ENCODE measurements at regions not wholly inside any gene's neighbourhood (a gene's known extent, or its start where the extent isn't known, plus 50 kb on each side); places are given as distances from the start of the nearest gene placed in this dataset.

DNA sequence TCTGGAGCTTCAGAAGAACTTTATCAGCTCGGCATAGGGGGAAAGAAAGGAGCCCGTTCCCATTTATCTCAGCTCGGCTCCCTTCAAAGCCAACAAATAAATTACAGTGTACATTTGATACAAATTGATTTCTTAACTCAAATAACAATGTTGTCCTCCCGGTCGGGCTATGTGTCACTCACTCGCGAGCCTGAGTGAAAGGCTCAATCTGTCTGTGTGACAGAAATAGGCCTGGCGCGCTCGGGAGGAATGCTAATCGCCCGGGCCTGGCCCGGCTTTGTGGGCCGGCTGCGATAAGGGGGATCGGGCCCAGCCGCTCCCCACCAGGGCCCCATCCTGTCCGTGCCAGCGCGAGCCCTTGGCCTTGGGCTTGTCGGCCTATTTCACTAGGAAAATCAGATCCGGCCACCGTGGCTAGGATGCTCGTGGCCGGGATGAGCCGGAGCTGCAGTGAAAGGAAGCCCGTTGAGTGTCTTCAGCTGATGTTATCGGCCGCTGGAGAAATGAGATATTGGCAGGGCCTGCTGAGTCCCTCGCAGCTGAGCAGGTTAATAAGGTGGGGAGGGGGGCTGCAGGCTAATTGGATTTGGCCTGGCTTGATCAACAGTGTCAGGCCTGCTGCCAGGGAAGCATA is 258.7 kb downstream of the IRX1 start:
- Histone ChIP-seq H2AK5ac (ENCODE audit: low read length) (no peak overlapping the region), H3K27me3 (ENCODE audit: insufficient read depth, low read length, poor library complexity) (no peaks in the 10 kb centered on the region), H3K27ac (ENCODE audit: low read depth, low read length) (no peak overlapping the region), H3K36me3 (ENCODE audit: control insufficient read depth, insufficient read depth, low read length) (no peaks in the 10 kb centered on the region), H3K9ac (ENCODE audit: low read length) (no peak overlapping the region), H2BK15ac (replicated peaks; ENCODE audit: low read depth) (no peak overlapping the region), H4K8ac (ENCODE audit: low read depth, low read length) (no peak overlapping the region), H3K79me2 (ENCODE audit: control insufficient read depth, insufficient read depth, low read length) (no peaks in the 10 kb centered on the region), H3K4me1 (ENCODE audit: control insufficient read depth, low read depth, low read length) (no peaks in the 10 kb centered on the region), H3K23ac (ENCODE audit: low read length) (no peak overlapping the region), H4K5ac (ENCODE audit: low read length) (no peak overlapping the region), H3K18ac (ENCODE audit: low read length) (no peak overlapping the region), H2BK5ac (ENCODE audit: low read length) (no peak overlapping the region), H3K4me2 (ENCODE audit: low read length) (no peak overlapping the region), H3K4me3 (ENCODE audit: low read length) (no peak overlapping the region), H3K4ac (ENCODE audit: low read depth, low read length) (no peak overlapping the region), H2BK120ac (ENCODE audit: low read depth, low read length) (no peak overlapping the region), H3K56ac (ENCODE audit: low read length) (no peak overlapping the region), H3K79me1 (ENCODE audit: low read length) (no peaks in the 10 kb centered on the region)
- WGBS (ENCODE audit: extremely low coverage, insufficient coverage, low lambda C conversion rate), result no CpG with 5 or more reads among the region's 30 CpGs
- DNase-seq, result peak; percentile 27

DNA sequence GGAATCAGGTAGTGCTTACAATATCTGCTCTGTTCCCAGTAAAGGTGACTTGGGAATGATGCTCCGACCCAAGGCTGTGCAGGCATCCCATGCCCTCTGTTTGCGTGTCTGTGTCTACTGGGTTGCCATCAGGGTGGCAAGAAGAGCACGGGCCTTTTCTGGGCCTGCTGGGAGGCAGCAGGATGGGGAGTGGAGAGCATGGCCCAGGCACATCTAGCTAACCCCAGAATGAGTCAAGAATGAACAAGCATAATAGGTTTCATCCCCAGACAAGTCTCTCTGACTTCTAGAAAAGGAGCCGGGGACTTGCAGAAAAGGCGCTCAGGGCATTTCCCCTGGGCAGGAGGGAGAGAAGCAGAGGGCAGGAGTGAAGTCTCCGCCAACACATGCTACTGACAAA is 260.4 kb downstream of the IRX1 start:
- no peaks in the 10 kb centered on the region for H3K36me3 ChIP-seq (ENCODE audit: control insufficient read depth, insufficient read depth, low read length)
- WGBS (ENCODE audit: extremely low coverage, insufficient coverage, low lambda C conversion rate), result no CpG with 5 or more reads among the region's 6 CpGs
- H3K27me3 ChIP-seq (ENCODE audit: insufficient read depth, low read length, poor library complexity), result no peaks in the 10 kb centered on the region
- no peak overlapping the region for H3K9ac ChIP-seq (ENCODE audit: low read length)
- H2BK120ac ChIP-seq (ENCODE audit: low read depth, low read length), result no peak overlapping the region
- H4K8ac ChIP-seq (ENCODE audit: low read depth, low read length), result no peak overlapping the region
- no peaks in the 10 kb centered on the region for H3K4me1 ChIP-seq (ENCODE audit: control insufficient read depth, low read depth, low read length)
- no peak overlapping the region for H2AK5ac ChIP-seq (ENCODE audit: low read length)
- no peak overlapping the region for H3K4me3 ChIP-seq (ENCODE audit: low read length)
- no peak overlapping the region for H4K5ac ChIP-seq (ENCODE audit: low read length)
- H3K79me2 ChIP-seq (ENCODE audit: control insufficient read depth, insufficient read depth, low read length), result no peaks in the 10 kb centered on the region
- H3K4ac ChIP-seq (ENCODE audit: low read depth, low read length), result no peak overlapping the region
- no peak overlapping the region for H3K27ac ChIP-seq (ENCODE audit: low read depth, low read length)
- no peak overlapping the region for H2BK5ac ChIP-seq (ENCODE audit: low read length)
- H2BK15ac ChIP-seq (replicated peaks; ENCODE audit: low read depth), result no peak overlapping the region
- no peaks in the 10 kb centered on the region for H3K79me1 ChIP-seq (ENCODE audit: low read length)
- no peak overlapping the region for H3K23ac ChIP-seq (ENCODE audit: low read length)
- DNase-seq, result no peak
- no peak overlapping the region for H3K4me2 ChIP-seq (ENCODE audit: low read length)
- no peak overlapping the region for H3K56ac ChIP-seq (ENCODE audit: low read length)
- no peak overlapping the region for H3K18ac ChIP-seq (ENCODE audit: low read length)

DNA sequence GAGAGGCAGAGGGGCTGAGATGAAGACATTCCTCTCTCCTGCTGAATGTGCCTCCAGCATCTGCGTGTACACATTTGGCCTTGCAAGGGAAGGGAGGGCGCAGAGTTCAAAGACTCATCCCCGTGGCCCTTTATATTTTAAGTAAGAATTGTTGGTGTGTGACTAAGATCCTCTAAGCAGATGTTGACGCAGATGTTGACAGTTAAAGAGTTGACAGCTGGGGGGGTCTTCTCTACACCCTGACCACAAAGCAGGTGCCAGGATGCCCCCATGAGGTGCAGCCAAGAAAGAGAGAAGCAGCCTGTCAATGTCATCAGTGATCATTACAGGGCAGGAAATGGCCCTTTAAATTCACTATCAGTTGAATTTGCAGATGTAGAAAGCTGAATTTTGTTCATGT is 262.9 kb downstream of the IRX1 start:
- WGBS (ENCODE audit: extremely low coverage, insufficient coverage, low lambda C conversion rate), result no CpG with 5 or more reads among the region's 4 CpGs
- no peaks in the 10 kb centered on the region for H3K4me1 ChIP-seq (ENCODE audit: control insufficient read depth, low read depth, low read length)
- DNase-seq, result no peak

DNA sequence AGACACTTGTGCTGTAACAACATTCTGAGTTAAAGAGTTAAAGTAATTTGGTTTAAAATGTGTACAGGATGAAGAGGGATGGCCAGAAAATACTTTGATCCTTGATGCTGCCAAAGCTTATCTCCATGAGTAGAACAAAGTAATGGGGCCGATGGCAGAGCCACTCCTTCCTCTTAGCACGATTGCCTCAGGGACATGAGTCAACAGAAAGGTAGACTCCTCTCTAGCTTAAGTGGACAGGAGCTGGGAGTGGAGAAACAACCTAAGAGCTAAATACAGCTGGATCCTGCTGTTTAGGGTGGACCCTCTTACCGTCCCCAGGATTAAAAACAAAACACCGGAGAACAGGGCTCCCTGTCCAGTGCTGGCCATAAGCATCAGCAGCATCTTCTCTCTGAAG is 267.3 kb downstream of the IRX1 start:
- Histone ChIP-seq H3K4ac (ENCODE audit: low read depth, low read length) (no peak overlapping the region), H4K8ac (ENCODE audit: low read depth, low read length) (no peak overlapping the region), H3K18ac (ENCODE audit: low read length) (no peak overlapping the region), H3K9ac (ENCODE audit: low read length) (no peak overlapping the region), H2BK5ac (ENCODE audit: low read length) (no peak overlapping the region), H3K36me3 (ENCODE audit: control insufficient read depth, insufficient read depth, low read length) (no peaks in the 10 kb centered on the region), H3K4me3 (ENCODE audit: low read length) (no peak overlapping the region), H3K79me2 (ENCODE audit: control insufficient read depth, insufficient read depth, low read length) (no peaks in the 10 kb centered on the region), H3K4me1 (ENCODE audit: control insufficient read depth, low read depth, low read length) (no peaks in the 10 kb centered on the region), H2AK5ac (ENCODE audit: low read length) (no peak overlapping the region), H3K27ac (ENCODE audit: low read depth, low read length) (no peak overlapping the region), H4K5ac (ENCODE audit: low read length) (no peak overlapping the region), H2BK120ac (ENCODE audit: low read depth, low read length) (no peak overlapping the region), H3K56ac (ENCODE audit: low read length) (no peak overlapping the region), H3K4me2 (ENCODE audit: low read length) (no peak overlapping the region), H2BK15ac (replicated peaks; ENCODE audit: low read depth) (no peak overlapping the region), H3K79me1 (ENCODE audit: low read length) (no peaks in the 10 kb centered on the region), H3K23ac (ENCODE audit: low read length) (no peak overlapping the region), H3K27me3 (ENCODE audit: insufficient read depth, low read length, poor library complexity) (no peaks in the 10 kb centered on the region)
- DNase-seq, result no peak
- no CpG with 5 or more reads among the region's 4 CpGs for WGBS (ENCODE audit: extremely low coverage, insufficient coverage, low lambda C conversion rate)

More for the DNA sequence above, 262.9 kb downstream of the IRX1 start:
- Histone ChIP-seq H3K4ac (ENCODE audit: low read depth, low read length) (no peak overlapping the region), H3K4me2 (ENCODE audit: low read length) (no peak overlapping the region), H2BK15ac (replicated peaks; ENCODE audit: low read depth) (no peak overlapping the region), H3K27ac (ENCODE audit: low read depth, low read length) (no peak overlapping the region), H2BK5ac (ENCODE audit: low read length) (no peak overlapping the region), H2BK120ac (ENCODE audit: low read depth, low read length) (no peak overlapping the region), H3K36me3 (ENCODE audit: control insufficient read depth, insufficient read depth, low read length) (no peaks in the 10 kb centered on the region), H3K27me3 (ENCODE audit: insufficient read depth, low read length, poor library complexity) (no peaks in the 10 kb centered on the region), H4K5ac (ENCODE audit: low read length) (no peak overlapping the region), H3K4me3 (ENCODE audit: low read length) (no peak overlapping the region), H3K23ac (ENCODE audit: low read length) (no peak overlapping the region), H3K56ac (ENCODE audit: low read length) (no peak overlapping the region), H3K18ac (ENCODE audit: low read length) (no peak overlapping the region), H3K79me2 (ENCODE audit: control insufficient read depth, insufficient read depth, low read length) (no peaks in the 10 kb centered on the region), H4K8ac (ENCODE audit: low read depth, low read length) (no peak overlapping the region), H3K79me1 (ENCODE audit: low read length) (no peaks in the 10 kb centered on the region), H2AK5ac (ENCODE audit: low read length) (no peak overlapping the region), H3K9ac (ENCODE audit: low read length) (no peak overlapping the region)

DNA sequence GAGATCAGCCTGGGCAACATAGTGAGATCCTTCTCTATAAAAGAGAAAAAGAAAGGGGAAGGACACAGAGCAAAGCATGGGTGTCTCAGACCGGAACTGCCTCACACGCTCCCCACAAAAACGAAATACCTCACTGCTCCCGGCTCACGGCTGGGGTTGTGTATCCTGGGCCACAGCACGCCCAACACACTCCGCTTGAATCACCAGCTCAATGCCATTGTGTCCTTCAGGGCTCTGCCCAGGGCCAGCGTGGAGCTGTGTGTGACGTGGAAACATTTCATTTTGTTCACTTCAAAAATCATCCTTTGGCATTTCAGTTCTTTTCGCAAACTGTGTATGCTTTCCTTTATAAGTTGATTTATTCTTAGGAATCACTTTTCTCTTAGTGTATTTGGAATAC is 279.5 kb downstream of the IRX1 start:
- WGBS (ENCODE audit: extremely low coverage, insufficient coverage, low lambda C conversion rate), result no CpG with 5 or more reads among the region's 10 CpGs
- H3K27me3 ChIP-seq (ENCODE audit: insufficient read depth, low read length, poor library complexity), result no peaks in the 10 kb centered on the region
- H2AK5ac ChIP-seq (ENCODE audit: low read length), result no peak overlapping the region
- no peak overlapping the region for H3K4ac ChIP-seq (ENCODE audit: low read depth, low read length)
- H3K23ac ChIP-seq (ENCODE audit: low read length), result no peak overlapping the region
- no peak overlapping the region for H3K4me3 ChIP-seq (ENCODE audit: low read length)
- H4K8ac ChIP-seq (ENCODE audit: low read depth, low read length), result no peak overlapping the region
- H3K56ac ChIP-seq (ENCODE audit: low read length), result no peak overlapping the region
- no peak overlapping the region for H3K9ac ChIP-seq (ENCODE audit: low read length)
- no peaks in the 10 kb centered on the region for H3K36me3 ChIP-seq (ENCODE audit: control insufficient read depth, insufficient read depth, low read length)
- no peak overlapping the region for H2BK15ac ChIP-seq (replicated peaks; ENCODE audit: low read depth)
- no peaks in the 10 kb centered on the region for H3K79me1 ChIP-seq (ENCODE audit: low read length)
- H3K27ac ChIP-seq (ENCODE audit: low read depth, low read length), result no peak overlapping the region
- no peak for DNase-seq
- no peak overlapping the region for H2BK5ac ChIP-seq (ENCODE audit: low read length)
- no peak overlapping the region for H3K18ac ChIP-seq (ENCODE audit: low read length)
- no peak overlapping the region for H2BK120ac ChIP-seq (ENCODE audit: low read depth, low read length)
- H4K5ac ChIP-seq (ENCODE audit: low read length), result no peak overlapping the region
- H3K4me1 ChIP-seq (ENCODE audit: control insufficient read depth, low read depth, low read length), result no peaks in the 10 kb centered on the region
- H3K79me2 ChIP-seq (ENCODE audit: control insufficient read depth, insufficient read depth, low read length), result no peaks in the 10 kb centered on the region
- no peak overlapping the region for H3K4me2 ChIP-seq (ENCODE audit: low read length)

DNA sequence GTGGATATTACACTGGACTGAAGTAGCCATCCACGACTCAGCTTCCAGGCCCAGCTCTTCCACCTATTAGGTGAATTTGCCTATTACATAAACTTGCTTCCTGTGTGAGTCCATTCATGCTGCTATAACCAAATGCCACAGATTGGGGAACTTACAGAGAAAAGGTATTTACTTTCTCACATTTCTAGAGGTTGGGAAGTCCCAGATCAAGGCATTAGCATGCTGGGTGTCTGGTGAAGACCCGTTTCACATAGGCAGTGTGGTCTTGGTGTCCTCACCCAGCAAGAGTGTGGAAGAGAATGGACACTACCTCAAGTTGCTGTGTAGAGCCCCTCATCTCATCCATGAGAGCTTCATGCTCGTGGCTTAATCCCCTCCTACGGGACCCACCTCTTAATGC is 282.6 kb downstream of the IRX1 start:
- Histone ChIP-seq H2BK120ac (ENCODE audit: low read depth, low read length) (no peak overlapping the region), H3K79me2 (ENCODE audit: control insufficient read depth, insufficient read depth, low read length) (no peaks in the 10 kb centered on the region), H3K18ac (ENCODE audit: low read length) (no peak overlapping the region), H2BK5ac (ENCODE audit: low read length) (no peak overlapping the region), H4K8ac (ENCODE audit: low read depth, low read length) (no peak overlapping the region), H3K4me3 (ENCODE audit: low read length) (no peak overlapping the region), H3K4me1 (ENCODE audit: control insufficient read depth, low read depth, low read length) (no peaks in the 10 kb centered on the region), H3K4ac (ENCODE audit: low read depth, low read length) (no peak overlapping the region), H2BK15ac (replicated peaks; ENCODE audit: low read depth) (no peak overlapping the region), H4K5ac (ENCODE audit: low read length) (no peak overlapping the region), H3K56ac (ENCODE audit: low read length) (no peak overlapping the region), H3K4me2 (ENCODE audit: low read length) (no peak overlapping the region), H3K36me3 (ENCODE audit: control insufficient read depth, insufficient read depth, low read length) (no peaks in the 10 kb centered on the region), H3K9ac (ENCODE audit: low read length) (no peak overlapping the region), H3K27ac (ENCODE audit: low read depth, low read length) (no peak overlapping the region), H3K23ac (ENCODE audit: low read length) (no peak overlapping the region), H3K27me3 (ENCODE audit: insufficient read depth, low read length, poor library complexity) (no peaks in the 10 kb centered on the region), H2AK5ac (ENCODE audit: low read length) (no peak overlapping the region), H3K79me1 (ENCODE audit: low read length) (no peaks in the 10 kb centered on the region)
- WGBS (ENCODE audit: extremely low coverage, insufficient coverage, low lambda C conversion rate), result no CpG with 5 or more reads among the region's 4 CpGs
- no peak for DNase-seq
